Kidney epithelial cell (primary cell): ENCODE measurements at regions not wholly inside any gene's neighbourhood (a gene's known extent, or its start where the extent isn't known, plus 50 kb on each side); places are given as distances from the start of the nearest gene placed in this dataset.

Experiments used
- DNase-seq: peaks from one replicate; pipeline ENCODE4 v3.0.0-alpha.2; 2010; ENCODE audit warnings: low read depth
- H3K27me3 ChIP-seq: 2 replicates; pipeline ENCODE4 v1.6.0; 2011; ENCODE audit warnings: low read length; ENCODE audit not compliant: control insufficient read depth, insufficient read depth
- H3K36me3 ChIP-seq: 2 replicates; pipeline ENCODE4 v1.5.1; 2011; ENCODE audit warnings: low read length; ENCODE audit not compliant: control insufficient read depth, insufficient read depth
- H3K4me3 ChIP-seq: 2 replicates; pipeline ENCODE4 v1.5.1; 2011; ENCODE audit warnings: low read depth, mild to moderate bottlenecking, control low read depth, low read length
- CTCF ChIP-seq: IDR thresholded peaks from 2 replicates; pipeline ENCODE4 v1.5.1; 2011; ENCODE audit warnings: mild to moderate bottlenecking, moderate library complexity, low read length, control low read depth, inconsistent platforms; ENCODE audit not compliant: insufficient read depth, poor library complexity, severe bottlenecking

GRCh38 chr7:22635349-22635748, 91.7 kb upstream of the IL6 start:
- Histone ChIP-seq H3K36me3 (no peaks in the 10 kb centered on the region), H3K4me3 (no peak overlapping the region), H3K27me3 (no peaks in the 10 kb centered on the region)
- no peak for DNase-seq
- TF ChIP-seq CTCF, result no peak

- no peak for DNase-seq
- TF ChIP-seq CTCF, result no peak
- H3K36me3 ChIP-seq, result no peaks in the 10 kb centered on the region
- H3K4me3 ChIP-seq, result no peak overlapping the region
- H3K27me3 ChIP-seq, result no peaks in the 10 kb centered on the region
Measured at GRCh38 chr7:22633954-22634474, 93.0 kb upstream of the IL6 start.

- Histone ChIP-seq H3K27me3 (no peaks in the 10 kb centered on the region), H3K4me3 (no peak overlapping the region), H3K36me3 (no peaks in the 10 kb centered on the region)
- no peak for TF ChIP-seq CTCF
- no peak for DNase-seq
Measured at GRCh38 chr7:22633286-22633953, 93.6 kb upstream of the IL6 start.

- Histone ChIP-seq H3K27me3 (no peaks in the 10 kb centered on the region), H3K4me3 (no peak overlapping the region), H3K36me3 (no peaks in the 10 kb centered on the region)
- no peak for DNase-seq
- no peak for TF ChIP-seq CTCF
Measured at GRCh38 chr7:22632674-22633073, 94.3 kb upstream of the IL6 start.

GRCh38 chr7:22631730-22632129, 95.3 kb upstream of the IL6 start:
- Histone ChIP-seq H3K27me3 (no peaks in the 10 kb centered on the region), H3K36me3 (no peaks in the 10 kb centered on the region), H3K4me3 (no peak overlapping the region)
- TF ChIP-seq CTCF, result no peak
- no peak for DNase-seq

- DNase-seq, result no peak
Measured at GRCh38 chr7:22630069-22630468, 96.9 kb upstream of the IL6 start.

More at GRCh38 chr7:22630069-22630468, 96.9 kb upstream of the IL6 start:
- Histone ChIP-seq H3K27me3 (no peaks in the 10 kb centered on the region), H3K4me3 (no peak overlapping the region), H3K36me3 (no peaks in the 10 kb centered on the region)
- no peak for TF ChIP-seq CTCF
